MM.1S (cell line): ENCODE measurements at regions not wholly inside any gene's neighbourhood (a gene's known extent, or its start where the extent isn't known, plus 50 kb on each side); places are given as distances from the start of the nearest gene placed in this dataset.

Source experiments
- CTCF ChIP-seq: fragments of 300-600 bp; sonication (generic); IDR thresholded peaks from 2 replicates; pipeline ENCODE4 v1.5.1; 2016; ENCODE audit warnings: antibody characterized with exemption, low read length, mixed read lengths
- EZH2 ChIP-seq: fragments of 300-600 bp; sonication (generic); optimal IDR thresholded peaks from 2 replicates; pipeline ENCODE3; 2017; ENCODE audit warnings: low read depth, mild to moderate bottlenecking, antibody characterized with exemption, low read length, mixed read lengths
- EZH2phosphoT487 ChIP-seq: fragments of 300-600 bp; sonication (generic); IDR thresholded peaks from 2 replicates; pipeline ENCODE4 v1.6.1; 2018; ENCODE audit warnings: antibody characterized with exemption, low read length

GRCh38 chr12:53806721-53807120, 54.9 kb upstream of the CISTR start:
- TF ChIP-seq CTCF (no peak), EZH2 (no peak), EZH2phosphoT487 (no peak)
